ENCODE measurements at regions not wholly inside any gene's neighbourhood (a gene's known extent, or its start where the extent isn't known, plus 50 kb on each side); places are given as distances from the start of the nearest gene placed in this dataset.

DNA sequence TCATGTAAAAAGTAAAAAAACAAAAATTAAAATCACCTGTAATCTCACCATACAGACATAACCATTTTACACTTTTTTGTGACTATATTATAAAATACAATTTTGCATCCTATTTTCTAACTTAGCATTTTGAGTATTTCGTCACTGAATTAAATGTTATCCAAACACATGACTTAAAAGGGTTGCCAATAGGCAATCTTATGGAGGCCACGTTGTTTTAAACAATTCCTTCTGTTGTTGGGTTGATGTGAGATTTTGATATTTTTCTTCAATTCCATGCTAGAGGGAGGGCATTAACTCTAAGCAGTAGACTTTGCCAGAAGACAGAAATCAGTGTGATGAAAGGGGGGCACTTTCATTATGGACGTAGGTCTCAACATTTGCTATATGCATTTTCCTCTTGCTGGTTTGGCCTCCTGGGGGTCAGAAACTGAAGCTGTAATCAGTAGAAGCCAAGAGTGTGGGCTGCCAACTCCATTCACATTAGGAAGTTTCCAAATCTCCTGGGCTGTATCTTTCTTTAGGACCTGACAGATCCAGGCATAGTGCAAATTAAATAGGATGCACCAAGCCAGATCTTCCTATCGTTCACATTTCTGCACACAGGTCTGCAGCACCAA, 614.2 kb upstream of the CLINT1 start:
- TF ChIP-seq, protein P1, sequence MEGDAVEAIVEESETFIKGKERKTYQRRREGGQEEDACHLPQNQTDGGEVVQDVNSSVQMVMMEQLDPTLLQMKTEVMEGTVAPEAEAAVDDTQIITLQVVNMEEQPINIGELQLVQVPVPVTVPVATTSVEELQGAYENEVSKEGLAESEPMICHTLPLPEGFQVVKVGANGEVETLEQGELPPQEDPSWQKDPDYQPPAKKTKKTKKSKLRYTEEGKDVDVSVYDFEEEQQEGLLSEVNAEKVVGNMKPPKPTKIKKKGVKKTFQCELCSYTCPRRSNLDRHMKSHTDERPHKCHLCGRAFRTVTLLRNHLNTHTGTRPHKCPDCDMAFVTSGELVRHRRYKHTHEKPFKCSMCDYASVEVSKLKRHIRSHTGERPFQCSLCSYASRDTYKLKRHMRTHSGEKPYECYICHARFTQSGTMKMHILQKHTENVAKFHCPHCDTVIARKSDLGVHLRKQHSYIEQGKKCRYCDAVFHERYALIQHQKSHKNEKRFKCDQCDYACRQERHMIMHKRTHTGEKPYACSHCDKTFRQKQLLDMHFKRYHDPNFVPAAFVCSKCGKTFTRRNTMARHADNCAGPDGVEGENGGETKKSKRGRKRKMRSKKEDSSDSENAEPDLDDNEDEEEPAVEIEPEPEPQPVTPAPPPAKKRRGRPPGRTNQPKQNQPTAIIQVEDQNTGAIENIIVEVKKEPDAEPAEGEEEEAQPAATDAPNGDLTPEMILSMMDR (IDR thresholded peaks at IDR 0.05): no peak
- TF ChIP-seq FOXP1 (CRISPR knock-in tag; IDR thresholded peaks at IDR 0.05; ENCODE audit: borderline replicate concordance) (no peak), ZNF138 (CRISPR knock-in tag; conservative IDR thresholded peaks at IDR 0.05) (no peak), RELA (CRISPR knock-in tag; IDR thresholded peaks at IDR 0.05; ENCODE audit: borderline replicate concordance) (no peak)

Measured in WTC11 (cell line).